HT-29 (cell line): ENCODE measurements at regions not wholly inside any gene's neighbourhood (a gene's known extent, or its start where the extent isn't known, plus 50 kb on each side); places are given as distances from the start of the nearest gene placed in this dataset.

Experiments used
- DNase-seq: peaks from one replicate; pipeline ENCODE4 v3.0.0-alpha.2; 2015; ENCODE audit warnings: low spot score

- DNase-seq = no peak
These were observed 119.1 kb upstream of the ZFHX3 start for GRCh38 chr16:73166947-73167550.

GRCh38 chr16:73166441-73166851 is 118.5 kb upstream of the ZFHX3 start:
- DNase-seq = no peak

- DNase-seq = no peak
These were observed 115.4 kb upstream of the ZFHX3 start for GRCh38 chr16:73163238-73163815.

GRCh38 chr16:73161977-73162376 is 114.0 kb upstream of the ZFHX3 start:
- DNase-seq = no peak

GRCh38 chr16:73159296-73159695 is 111.4 kb upstream of the ZFHX3 start:
- no peak for DNase-seq

- no peak for DNase-seq
These were observed 109.9 kb upstream of the ZFHX3 start for GRCh38 chr16:73157861-73158260.

- no peak for DNase-seq
These were observed 106.3 kb upstream of the ZFHX3 start for GRCh38 chr16:73154063-73154870.

- DNase-seq = no peak
These were observed 104.6 kb upstream of the ZFHX3 start for GRCh38 chr16:73152386-73153125.

- DNase-seq = no peak
These were observed 104.0 kb upstream of the ZFHX3 start for GRCh38 chr16:73151941-73152340.

- DNase-seq = no peak
These were observed 103.3 kb upstream of the ZFHX3 start for GRCh38 chr16:73151225-73151624.

- DNase-seq = no peak
These were observed 102.9 kb upstream of the ZFHX3 start for GRCh38 chr16:73150786-73151185.

- DNase-seq = peak; percentile 14
These were observed 101.4 kb upstream of the ZFHX3 start for GRCh38 chr16:73149334-73149733.

GRCh38 chr16:73147958-73148357 is 100.0 kb upstream of the ZFHX3 start:
- DNase-seq = no peak

- DNase-seq = no peak
These were observed 97.4 kb upstream of the ZFHX3 start for GRCh38 chr16:73145166-73145880.

- DNase-seq = no peak
These were observed 95.9 kb upstream of the ZFHX3 start for GRCh38 chr16:73143576-73144422.

- DNase-seq = no peak
These were observed 95.1 kb upstream of the ZFHX3 start for GRCh38 chr16:73143002-73143401.

- no peak for DNase-seq
These were observed 94.3 kb upstream of the ZFHX3 start for GRCh38 chr16:73142053-73142854.

GRCh38 chr16:73140929-73141328 is 93.0 kb upstream of the ZFHX3 start:
- DNase-seq = no peak

- no peak for DNase-seq
These were observed 83.4 kb upstream of the ZFHX3 start for GRCh38 chr16:73131156-73131862.
